ENCODE measurements at regions not wholly inside any gene's neighbourhood (a gene's known extent, or its start where the extent isn't known, plus 50 kb on each side); places are given as distances from the start of the nearest gene placed in this dataset.

DNA sequence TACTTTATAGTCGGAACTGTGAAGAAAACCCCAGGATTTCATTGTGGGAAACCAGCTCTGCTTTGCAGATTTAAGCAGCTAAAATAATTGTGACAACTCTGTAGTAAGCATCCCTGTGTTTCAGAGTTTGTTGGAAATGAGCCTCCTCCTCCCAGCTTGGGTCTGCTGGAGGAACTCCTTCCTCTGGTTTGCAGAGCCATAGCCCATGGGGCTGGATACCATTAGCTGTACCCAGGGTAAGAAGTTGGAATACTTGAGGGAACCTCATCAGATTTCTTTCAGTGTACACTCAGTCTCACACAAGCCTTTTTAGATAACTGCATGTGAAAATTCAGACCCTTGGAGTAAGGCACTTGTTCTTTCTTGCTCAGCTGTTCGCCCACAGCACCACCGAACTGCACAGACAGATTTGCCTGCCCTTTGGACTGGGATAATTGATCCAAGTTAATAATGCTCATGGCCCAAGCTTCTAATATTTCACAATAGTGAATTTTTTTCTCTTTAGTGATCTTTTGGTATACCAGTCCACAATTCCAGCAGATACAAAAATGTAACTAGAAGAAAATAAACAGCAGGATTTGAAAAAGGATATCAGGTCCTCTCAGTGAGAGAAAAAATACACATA lies 467.4 kb upstream of the FZD8 start:
- TF ChIP-seq, protein P1, sequence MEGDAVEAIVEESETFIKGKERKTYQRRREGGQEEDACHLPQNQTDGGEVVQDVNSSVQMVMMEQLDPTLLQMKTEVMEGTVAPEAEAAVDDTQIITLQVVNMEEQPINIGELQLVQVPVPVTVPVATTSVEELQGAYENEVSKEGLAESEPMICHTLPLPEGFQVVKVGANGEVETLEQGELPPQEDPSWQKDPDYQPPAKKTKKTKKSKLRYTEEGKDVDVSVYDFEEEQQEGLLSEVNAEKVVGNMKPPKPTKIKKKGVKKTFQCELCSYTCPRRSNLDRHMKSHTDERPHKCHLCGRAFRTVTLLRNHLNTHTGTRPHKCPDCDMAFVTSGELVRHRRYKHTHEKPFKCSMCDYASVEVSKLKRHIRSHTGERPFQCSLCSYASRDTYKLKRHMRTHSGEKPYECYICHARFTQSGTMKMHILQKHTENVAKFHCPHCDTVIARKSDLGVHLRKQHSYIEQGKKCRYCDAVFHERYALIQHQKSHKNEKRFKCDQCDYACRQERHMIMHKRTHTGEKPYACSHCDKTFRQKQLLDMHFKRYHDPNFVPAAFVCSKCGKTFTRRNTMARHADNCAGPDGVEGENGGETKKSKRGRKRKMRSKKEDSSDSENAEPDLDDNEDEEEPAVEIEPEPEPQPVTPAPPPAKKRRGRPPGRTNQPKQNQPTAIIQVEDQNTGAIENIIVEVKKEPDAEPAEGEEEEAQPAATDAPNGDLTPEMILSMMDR (IDR thresholded peaks at IDR 0.05) = no peak
- TF ChIP-seq POLR2A (IDR thresholded peaks at IDR 0.05) (no peak), EP300 (IDR thresholded peaks at IDR 0.05) (no peak)
